ENCODE measurements at regions not wholly inside any gene's neighbourhood (a gene's known extent, or its start where the extent isn't known, plus 50 kb on each side); places are given as distances from the start of the nearest gene placed in this dataset.

GRCh38 chr4:81565142-81565870 is 93.6 kb upstream of the RASGEF1B start:
- no peak overlapping the region for H3K4me3 ChIP-seq (ENCODE audit: low read depth, low read length)
- no peak for TF ChIP-seq CTCF (IDR thresholded peaks at IDR 0.05; ENCODE audit: borderline replicate concordance, insufficient read depth, low read depth, low read length)

GRCh38 chr4:81564025-81564424 is 92.3 kb upstream of the RASGEF1B start:
- no peak for TF ChIP-seq CTCF (IDR thresholded peaks at IDR 0.05; ENCODE audit: borderline replicate concordance, insufficient read depth, low read depth, low read length)
- H3K4me3 ChIP-seq (ENCODE audit: low read depth, low read length) = no peak overlapping the region

- TF ChIP-seq CTCF (IDR thresholded peaks at IDR 0.05; ENCODE audit: borderline replicate concordance, insufficient read depth, low read depth, low read length) = no peak
- H3K4me3 ChIP-seq (ENCODE audit: low read depth, low read length) = no peak overlapping the region
These were observed 90.4 kb upstream of the RASGEF1B start for GRCh38 chr4:81562093-81562492.

- no peak for TF ChIP-seq CTCF (IDR thresholded peaks at IDR 0.05; ENCODE audit: borderline replicate concordance, insufficient read depth, low read depth, low read length)
- H3K4me3 ChIP-seq (ENCODE audit: low read depth, low read length) = no peak overlapping the region
These were observed 85.6 kb upstream of the RASGEF1B start for GRCh38 chr4:81557306-81557705.

- no peak for TF ChIP-seq CTCF (IDR thresholded peaks at IDR 0.05; ENCODE audit: borderline replicate concordance, insufficient read depth, low read depth, low read length)
- no peak overlapping the region for H3K4me3 ChIP-seq (ENCODE audit: low read depth, low read length)
These were observed 83.8 kb upstream of the RASGEF1B start for GRCh38 chr4:81555489-81555888.

GRCh38 chr4:81552086-81552485 is 80.4 kb upstream of the RASGEF1B start:
- H3K4me3 ChIP-seq (ENCODE audit: low read depth, low read length) = no peak overlapping the region
- no peak for TF ChIP-seq CTCF (IDR thresholded peaks at IDR 0.05; ENCODE audit: borderline replicate concordance, insufficient read depth, low read depth, low read length)

GRCh38 chr4:81550388-81550859 is 78.7 kb upstream of the RASGEF1B start:
- H3K4me3 ChIP-seq (ENCODE audit: low read depth, low read length) = no peak overlapping the region
- no peak for TF ChIP-seq CTCF (IDR thresholded peaks at IDR 0.05; ENCODE audit: borderline replicate concordance, insufficient read depth, low read depth, low read length)
